HEK293 (cell line): ENCODE measurements at regions not wholly inside any gene's neighbourhood (a gene's known extent, or its start where the extent isn't known, plus 50 kb on each side); places are given as distances from the start of the nearest gene placed in this dataset.

Experiments
- CTCF ChIA-PET: fragments of 350-600 bp; formaldehyde crosslinking; extraction: SDS; loops from one replicate; lab custom pipeline; 2021; ENCODE audit warnings: antibody characterized with exemption; lab: Yijun Ruan, JAX
- POLR2A ChIA-PET: fragments of 300-600 bp; formaldehyde crosslinking; extraction: SDS; loops from one replicate; lab custom pipeline; 2020; ENCODE audit warnings: antibody characterized with exemption, inconsistent platforms; lab: Yijun Ruan, JAX
- H3K27ac ChIP-seq: fragments of 200-500 bp; sonication (Bioruptor generic); 2 replicates; pipeline ENCODE4 v1.5.1; 2014; ENCODE audit warnings: low read depth, low read length, control low read depth, inconsistent platforms; ENCODE audit errors: extremely low read depth
- H3K36me3 ChIP-seq, 2 experiments: fragments of 200-500 bp in 1 of 2; sonication (Bioruptor generic) in 1 of 2; 1 replicate in 1 of 2; 2 replicates in 1 of 2; pipeline ENCODE4 v1.5.1; 2014 to 2017; ENCODE audit warnings: inconsistent platforms in 2 of 2, low read length in 2 of 2; ENCODE audit not compliant: control insufficient read depth in 2 of 2, insufficient read depth in 1 of 2
- H3K4me1 ChIP-seq: fragments of 200-500 bp; sonication (Bioruptor generic); 2 replicates; pipeline ENCODE4 v1.5.1; 2014; ENCODE audit warnings: mild to moderate bottlenecking, low read length, inconsistent platforms; ENCODE audit not compliant: control insufficient read depth, insufficient read depth
- H3K4me3 ChIP-seq: 2 replicates; pipeline ENCODE4 v1.5.1; 2011; ENCODE audit warnings: low read depth, mild to moderate bottlenecking, control low read depth, low read length, moderate library complexity
- H3K9me3 ChIP-seq: fragments of 200-500 bp; sonication (Bioruptor generic); 2 replicates; pipeline ENCODE4 v1.5.1; 2014; ENCODE audit warnings: low read depth, low read length, inconsistent platforms; ENCODE audit not compliant: control insufficient read depth, insufficient read depth
- GLIS1 ChIP-seq: fragments of 450-650 bp; formaldehyde crosslinking; IDR thresholded peaks from 2 replicates; pipeline ENCODE4 v1.5.1; 2016; ENCODE audit warnings: missing biosample characterization, missing genetic modification characterization
- KLF9 ChIP-seq: fragments of 450-650 bp; formaldehyde crosslinking; IDR thresholded peaks from 2 replicates; pipeline ENCODE4 v1.5.1; 2016; ENCODE audit warnings: missing biosample characterization, missing genetic modification characterization, low read depth
- MEIS1 ChIP-seq: sonication (generic); formaldehyde crosslinking; IDR thresholded peaks from 2 replicates; pipeline ENCODE4 v1.8.1; 2022; ENCODE audit warnings: missing genetic modification reagents, mild to moderate bottlenecking, borderline replicate concordance
- TCF7L2 ChIP-seq: IDR thresholded peaks from 2 replicates; pipeline ENCODE4 v1.6.1; 2011; ENCODE audit warnings: low read depth, mild to moderate bottlenecking, inconsistent platforms, low read length, moderate library complexity, borderline replicate concordance
- ZBTB44 ChIP-seq: fragments of 450-650 bp; IDR thresholded peaks from 2 replicates; pipeline ENCODE4 v1.5.1; 2018; ENCODE audit warnings: missing biosample characterization, mild to moderate bottlenecking, missing genetic modification characterization
- ZBTB48 ChIP-seq: fragments of 450-650 bp; formaldehyde crosslinking; IDR thresholded peaks from 2 replicates; pipeline ENCODE4 v1.5.1; 2016; ENCODE audit warnings: missing biosample characterization, missing genetic modification characterization
- ZEB2 ChIP-seq: fragments of 450-650 bp; formaldehyde crosslinking; IDR thresholded peaks from 2 replicates; pipeline ENCODE4 v1.5.1; 2016; ENCODE audit warnings: missing biosample characterization, missing genetic modification characterization
- ZFHX2 ChIP-seq: fragments of 450-650 bp; formaldehyde crosslinking; conservative IDR thresholded peaks from 2 replicates; pipeline ENCODE4 v1.5.1; 2016; ENCODE audit warnings: missing biosample characterization, missing genetic modification characterization
- ZFP37 ChIP-seq: fragments of 450-650 bp; formaldehyde crosslinking; IDR thresholded peaks from 2 replicates; pipeline ENCODE4 v1.5.1; 2016; ENCODE audit warnings: missing biosample characterization, missing genetic modification characterization
- ZIC2 ChIP-seq: fragments of 450-650 bp; formaldehyde crosslinking; IDR thresholded peaks from 2 replicates; pipeline ENCODE4 v1.5.1; 2016; ENCODE audit warnings: missing biosample characterization, missing genetic modification characterization
- ZNF19 ChIP-seq: fragments of 450-650 bp; formaldehyde crosslinking; IDR thresholded peaks from 2 replicates; pipeline ENCODE4; 2016; ENCODE audit warnings: missing biosample characterization, missing genetic modification characterization, low read depth
- ZNF23 ChIP-seq: fragments of 450-650 bp; formaldehyde crosslinking; IDR thresholded peaks from 2 replicates; pipeline ENCODE4 v1.5.1; 2016; ENCODE audit warnings: missing biosample characterization, missing genetic modification characterization, borderline replicate concordance
- ZNF311 ChIP-seq: fragments of 450-650 bp; formaldehyde crosslinking; IDR thresholded peaks from 2 replicates; pipeline ENCODE4 v1.5.1; 2017; ENCODE audit warnings: missing biosample characterization, missing genetic modification characterization, borderline replicate concordance
- ZNF366 ChIP-seq: fragments of 450-650 bp; formaldehyde crosslinking; conservative IDR thresholded peaks from 2 replicates; pipeline ENCODE4 v1.5.1; 2016; ENCODE audit warnings: missing biosample characterization, missing genetic modification characterization
- ZNF37A ChIP-seq: fragments of 450-650 bp; IDR thresholded peaks from 2 replicates; pipeline ENCODE4 v1.5.1; 2018; ENCODE audit warnings: missing biosample characterization, missing genetic modification characterization
- ZNF416 ChIP-seq: fragments of 450-650 bp; formaldehyde crosslinking; IDR thresholded peaks from 2 replicates; pipeline ENCODE4 v1.5.1; 2016; ENCODE audit warnings: missing biosample characterization, missing genetic modification characterization
- ZNF433 ChIP-seq: fragments of 450-650 bp; formaldehyde crosslinking; IDR thresholded peaks from 2 replicates; pipeline ENCODE4 v1.5.1; 2016; ENCODE audit warnings: missing biosample characterization, missing genetic modification characterization, low read depth
- ZNF449 ChIP-seq: fragments of 450-650 bp; formaldehyde crosslinking; IDR thresholded peaks from 2 replicates; pipeline ENCODE4 v1.5.1; 2017; ENCODE audit warnings: missing biosample characterization, mild to moderate bottlenecking, missing genetic modification characterization, moderate library complexity
- ZNF510 ChIP-seq: fragments of 450-650 bp; formaldehyde crosslinking; IDR thresholded peaks from 2 replicates; pipeline ENCODE4 v1.5.1; 2018; ENCODE audit warnings: mild to moderate bottlenecking, missing genetic modification characterization, missing biosample characterization; ENCODE audit not compliant: insufficient replicate concordance
- ZNF513 ChIP-seq: fragments of 450-650 bp; IDR thresholded peaks from 2 replicates; pipeline ENCODE4 v1.5.1; 2018; ENCODE audit warnings: missing biosample characterization, missing genetic modification characterization
- ZNF529 ChIP-seq: fragments of 450-650 bp; formaldehyde crosslinking; IDR thresholded peaks from 2 replicates; pipeline ENCODE4 v1.5.1; 2017; ENCODE audit warnings: missing genetic modification characterization, missing biosample characterization; ENCODE audit not compliant: insufficient replicate concordance
- ZNF548 ChIP-seq: fragments of 450-650 bp; formaldehyde crosslinking; IDR thresholded peaks from 2 replicates; pipeline ENCODE4 v1.5.1; 2016; ENCODE audit warnings: missing biosample characterization, missing genetic modification characterization
- ZNF549 ChIP-seq: fragments of 450-650 bp; IDR thresholded peaks from 2 replicates; pipeline ENCODE4 v1.5.1; 2018; ENCODE audit warnings: missing biosample characterization, missing genetic modification characterization, mild to moderate bottlenecking, inconsistent platforms, moderate library complexity
- ZNF645 ChIP-seq: fragments of 450-650 bp; formaldehyde crosslinking; IDR thresholded peaks from 2 replicates; pipeline ENCODE4; 2016; ENCODE audit warnings: missing biosample characterization, missing genetic modification characterization
- ZNF658 ChIP-seq: fragments of 450-650 bp; formaldehyde crosslinking; IDR thresholded peaks from 2 replicates; pipeline ENCODE4; 2016; ENCODE audit warnings: missing biosample characterization, missing genetic modification characterization
- ZNF785 ChIP-seq: fragments of 450-650 bp; formaldehyde crosslinking; IDR thresholded peaks from 2 replicates; pipeline ENCODE4 v1.5.1; 2016; ENCODE audit warnings: missing biosample characterization, missing genetic modification characterization
- TF ChIP-seq, protein P1 (sequence below): fragments of 450-650 bp; formaldehyde crosslinking; IDR thresholded peaks from 2 replicates; pipeline ENCODE4 v1.5.1; 2016; ENCODE audit warnings: missing biosample characterization, missing genetic modification characterization
- TF ChIP-seq, protein P2 (sequence below): fragments of 450-650 bp; formaldehyde crosslinking; IDR thresholded peaks from 2 replicates; pipeline ENCODE4 v1.5.1; 2016; ENCODE audit warnings: missing biosample characterization, missing genetic modification characterization

- ChIA-PET CTCF (interaction anchor here (0.6 to 1.0 kb wide), 4 partner anchors 12 to 500 kb away, joined by 3 to 6 read pairs (median 3); no protein-coding TSS in a partner anchor), POLR2A (interaction anchor here (0.8 kb wide), 1 partner anchor 313 kb away, joined by 3 read pairs; no protein-coding TSS in a partner anchor)
- peaks cover 17% of the 10 kb centered on the region for H3K4me1 ChIP-seq
- H3K4me3 ChIP-seq = no peak overlapping the region
- H3K9me3 ChIP-seq = no peaks in the 10 kb centered on the region
- H3K27ac ChIP-seq = no peak overlapping the region
- H3K36me3 ChIP-seq = no peaks in the 10 kb centered on the region
- TF ChIP-seq ZNF433 (tag by site-specific recombination) (no peak), ZNF416 (tag by site-specific recombination) (no peak), ZNF529 (tag by site-specific recombination) (no peak), ZNF645 (tag by site-specific recombination) (no peak), ZNF19 (no peak), ZNF549 (tag by site-specific recombination) (no peak), ZBTB48 (no peak), ZNF449 (tag by site-specific recombination) (peak; percentile 57; the same call in 1 of the 2 replicates), KLF9 (tag by site-specific recombination) (no peak; the same call in 1 of the 2 replicates), ZFHX2 (tag by site-specific recombination) (no peak), ZNF785 (tag by site-specific recombination) (no peak), MEIS1 (CRISPR knock-in tag) (no peak), ZNF513 (tag by site-specific recombination) (no peak), ZFP37 (tag by site-specific recombination) (peak; percentile 79), ZNF37A (no peak), ZNF23 (tag by site-specific recombination) (no peak), ZNF548 (tag by site-specific recombination) (no peak), GLIS1 (peak; percentile 86), ZNF658 (tag by site-specific recombination) (no peak), ZNF510 (tag by site-specific recombination) (no peak), ZEB2 (tag by site-specific recombination) (peak; percentile 99), ZBTB44 (peak; percentile 89), ZIC2 (tag by site-specific recombination) (peak; percentile 67), ZNF311 (tag by site-specific recombination) (no peak), TCF7L2 (no peak), ZNF366 (tag by site-specific recombination) (peak; percentile 99)
- TF ChIP-seq, protein P1, sequence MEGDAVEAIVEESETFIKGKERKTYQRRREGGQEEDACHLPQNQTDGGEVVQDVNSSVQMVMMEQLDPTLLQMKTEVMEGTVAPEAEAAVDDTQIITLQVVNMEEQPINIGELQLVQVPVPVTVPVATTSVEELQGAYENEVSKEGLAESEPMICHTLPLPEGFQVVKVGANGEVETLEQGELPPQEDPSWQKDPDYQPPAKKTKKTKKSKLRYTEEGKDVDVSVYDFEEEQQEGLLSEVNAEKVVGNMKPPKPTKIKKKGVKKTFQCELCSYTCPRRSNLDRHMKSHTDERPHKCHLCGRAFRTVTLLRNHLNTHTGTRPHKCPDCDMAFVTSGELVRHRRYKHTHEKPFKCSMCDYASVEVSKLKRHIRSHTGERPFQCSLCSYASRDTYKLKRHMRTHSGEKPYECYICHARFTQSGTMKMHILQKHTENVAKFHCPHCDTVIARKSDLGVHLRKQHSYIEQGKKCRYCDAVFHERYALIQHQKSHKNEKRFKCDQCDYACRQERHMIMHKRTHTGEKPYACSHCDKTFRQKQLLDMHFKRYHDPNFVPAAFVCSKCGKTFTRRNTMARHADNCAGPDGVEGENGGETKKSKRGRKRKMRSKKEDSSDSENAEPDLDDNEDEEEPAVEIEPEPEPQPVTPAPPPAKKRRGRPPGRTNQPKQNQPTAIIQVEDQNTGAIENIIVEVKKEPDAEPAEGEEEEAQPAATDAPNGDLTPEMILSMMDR (tag by site-specific recombination) = no peak
- TF ChIP-seq, protein P2, sequence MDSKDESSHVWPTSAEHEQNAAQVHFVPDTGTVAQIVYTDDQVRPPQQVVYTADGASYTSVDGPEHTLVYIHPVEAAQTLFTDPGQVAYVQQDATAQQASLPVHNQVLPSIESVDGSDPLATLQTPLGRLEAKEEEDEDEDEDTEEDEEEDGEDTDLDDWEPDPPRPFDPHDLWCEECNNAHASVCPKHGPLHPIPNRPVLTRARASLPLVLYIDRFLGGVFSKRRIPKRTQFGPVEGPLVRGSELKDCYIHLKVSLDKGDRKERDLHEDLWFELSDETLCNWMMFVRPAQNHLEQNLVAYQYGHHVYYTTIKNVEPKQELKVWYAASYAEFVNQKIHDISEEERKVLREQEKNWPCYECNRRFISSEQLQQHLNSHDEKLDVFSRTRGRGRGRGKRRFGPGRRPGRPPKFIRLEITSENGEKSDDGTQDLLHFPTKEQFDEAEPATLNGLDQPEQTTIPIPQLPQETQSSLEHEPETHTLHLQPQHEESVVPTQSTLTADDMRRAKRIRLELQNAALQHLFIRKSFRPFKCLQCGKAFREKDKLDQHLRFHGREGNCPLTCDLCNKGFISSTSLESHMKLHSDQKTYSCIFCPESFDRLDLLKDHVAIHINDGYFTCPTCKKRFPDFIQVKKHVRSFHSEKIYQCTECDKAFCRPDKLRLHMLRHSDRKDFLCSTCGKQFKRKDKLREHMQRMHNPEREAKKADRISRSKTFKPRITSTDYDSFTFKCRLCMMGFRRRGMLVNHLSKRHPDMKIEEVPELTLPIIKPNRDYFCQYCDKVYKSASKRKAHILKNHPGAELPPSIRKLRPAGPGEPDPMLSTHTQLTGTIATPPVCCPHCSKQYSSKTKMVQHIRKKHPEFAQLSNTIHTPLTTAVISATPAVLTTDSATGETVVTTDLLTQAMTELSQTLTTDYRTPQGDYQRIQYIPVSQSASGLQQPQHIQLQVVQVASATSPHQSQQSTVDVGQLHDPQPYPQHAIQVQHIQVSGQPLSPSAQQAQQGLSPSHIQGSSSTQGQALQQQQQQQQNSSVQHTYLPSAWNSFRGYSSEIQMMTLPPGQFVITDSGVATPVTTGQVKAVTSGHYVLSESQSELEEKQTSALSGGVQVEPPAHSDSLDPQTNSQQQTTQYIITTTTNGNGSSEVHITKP (tag by site-specific recombination) = peak; percentile 40; the same call in 1 of the 2 replicates
These were observed 191.9 kb upstream of the SEMA6A start for GRCh38 chr5:116766470-116766947.
